Spinal cord (tissue), 9 donors: ENCODE measurements at regions not wholly inside any gene's neighbourhood (a gene's known extent, or its start where the extent isn't known, plus 50 kb on each side); places are given as distances from the start of the nearest gene placed in this dataset.

Source experiments
- DNase-seq, 6 donors: peaks; one replicate each; pipeline versions ENCODE4 v3.0.0 to v3.0.0-alpha.2; 2013 to 2015; ENCODE audit warnings: low spot score in 6 of 6, low read depth in 4 of 6
- H3K27ac ChIP-seq: one replicate; pipeline ENCODE4 v1.5.1; 2013; ENCODE audit warnings: low read depth, low read length, control low read depth
- H3K27me3 ChIP-seq: one replicate; pipeline ENCODE4 v1.6.1; 2013; ENCODE audit warnings: low read length; ENCODE audit not compliant: control insufficient read depth, insufficient read depth
- H3K36me3 ChIP-seq: one replicate; pipeline ENCODE4 v1.6.1; 2013; ENCODE audit warnings: low read length; ENCODE audit not compliant: control insufficient read depth, insufficient read depth
- H3K4me1 ChIP-seq: one replicate; pipeline ENCODE4 v1.6.1; 2013; ENCODE audit warnings: low read length; ENCODE audit not compliant: control insufficient read depth, insufficient read depth
- H3K4me3 ChIP-seq: one replicate; pipeline ENCODE4 v1.5.1; 2013; ENCODE audit warnings: low read depth, low read length, control low read depth
- H3K9me3 ChIP-seq: one replicate; pipeline ENCODE4 v1.6.1; 2013; ENCODE audit warnings: low read length; ENCODE audit not compliant: control insufficient read depth, insufficient read depth
- WGBS: methylation state at CpG from one replicate; pipeline ENCODE4 v1.1.5; 2013; ENCODE audit warnings: missing lambda C conversion rate; ENCODE audit not compliant: insufficient coverage; 5-methylcytosine and 5-hydroxymethylcytosine counted together
- donor health status: healthy.

GRCh38 chr5:108653201-108653600 lies 94.5 kb upstream of the FER start:
- Histone ChIP-seq H3K4me3 (no peak overlapping the region), H3K36me3 (no peaks in the 10 kb centered on the region), H3K27me3 (no peaks in the 10 kb centered on the region), H3K9me3 (no peaks in the 10 kb centered on the region), H3K4me1 (no peaks in the 10 kb centered on the region), H3K27ac (no peak overlapping the region)
- DNase-seq, result no peak
- WGBS, result no CpG with 5 or more reads among the region's 1 CpG

GRCh38 chr5:108650997-108651396 lies 96.7 kb upstream of the FER start:
- Histone ChIP-seq H3K9me3 (peaks cover 4% of the 10 kb centered on the region), H3K36me3 (no peaks in the 10 kb centered on the region), H3K27ac (no peak overlapping the region), H3K4me3 (no peak overlapping the region), H3K27me3 (no peaks in the 10 kb centered on the region), H3K4me1 (no peaks in the 10 kb centered on the region)
- no peak for DNase-seq

DNA sequence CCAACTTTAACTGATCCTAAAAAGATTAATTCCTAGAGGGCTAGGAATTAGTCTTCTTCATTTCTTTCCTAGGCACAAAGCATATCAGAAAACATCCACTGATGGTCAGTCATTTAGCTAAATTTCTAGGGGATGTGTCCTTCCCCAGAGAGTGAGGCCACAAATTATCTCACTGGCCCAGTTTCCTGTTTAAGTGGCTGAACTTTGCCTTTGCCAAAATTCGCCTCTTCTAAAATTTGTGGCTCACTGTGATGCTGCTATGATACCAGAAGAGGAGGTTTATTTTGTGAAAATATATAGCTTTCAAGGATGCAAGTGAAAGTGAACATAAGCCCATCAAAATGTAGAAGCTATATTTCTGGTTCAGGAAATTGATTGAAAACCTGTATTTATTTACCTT lies 98.1 kb upstream of the FER start:
- Histone ChIP-seq H3K36me3 (no peaks in the 10 kb centered on the region), H3K27me3 (no peaks in the 10 kb centered on the region), H3K4me1 (peaks cover 1% of the 10 kb centered on the region), H3K4me3 (no peak overlapping the region), H3K9me3 (peaks cover 4% of the 10 kb centered on the region), H3K27ac (no peak overlapping the region)
- 71% methylated on average over 1 of the region's 1 CpG for WGBS
- no peak for DNase-seq

DNA sequence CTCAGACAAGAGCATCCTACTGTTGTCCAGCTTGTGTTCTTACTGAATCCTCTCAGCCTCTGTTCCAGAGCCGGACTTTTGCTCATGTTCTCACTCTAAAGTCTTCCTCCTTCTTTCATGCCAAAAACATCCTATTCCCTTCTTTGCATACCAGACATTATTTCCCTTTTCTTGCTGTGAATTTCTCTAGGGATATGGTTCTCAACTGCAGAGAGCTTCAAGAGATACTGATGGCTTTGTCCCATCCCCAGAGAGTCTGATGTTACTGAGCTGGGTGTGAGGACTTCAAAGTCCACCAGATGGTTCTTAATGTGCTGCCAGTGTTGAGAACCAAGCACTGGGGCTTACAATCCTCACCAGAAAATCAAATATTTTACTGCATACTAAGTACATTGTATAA lies 98.6 kb upstream of the FER start:
- Histone ChIP-seq H3K27me3 (no peaks in the 10 kb centered on the region), H3K27ac (no peak overlapping the region), H3K4me1 (peaks cover 3% of the 10 kb centered on the region), H3K36me3 (no peaks in the 10 kb centered on the region), H3K4me3 (no peak overlapping the region), H3K9me3 (peaks cover 4% of the 10 kb centered on the region)
- 80% methylated on average over 1 of the region's 1 CpG for WGBS
- no peak for DNase-seq

DNA sequence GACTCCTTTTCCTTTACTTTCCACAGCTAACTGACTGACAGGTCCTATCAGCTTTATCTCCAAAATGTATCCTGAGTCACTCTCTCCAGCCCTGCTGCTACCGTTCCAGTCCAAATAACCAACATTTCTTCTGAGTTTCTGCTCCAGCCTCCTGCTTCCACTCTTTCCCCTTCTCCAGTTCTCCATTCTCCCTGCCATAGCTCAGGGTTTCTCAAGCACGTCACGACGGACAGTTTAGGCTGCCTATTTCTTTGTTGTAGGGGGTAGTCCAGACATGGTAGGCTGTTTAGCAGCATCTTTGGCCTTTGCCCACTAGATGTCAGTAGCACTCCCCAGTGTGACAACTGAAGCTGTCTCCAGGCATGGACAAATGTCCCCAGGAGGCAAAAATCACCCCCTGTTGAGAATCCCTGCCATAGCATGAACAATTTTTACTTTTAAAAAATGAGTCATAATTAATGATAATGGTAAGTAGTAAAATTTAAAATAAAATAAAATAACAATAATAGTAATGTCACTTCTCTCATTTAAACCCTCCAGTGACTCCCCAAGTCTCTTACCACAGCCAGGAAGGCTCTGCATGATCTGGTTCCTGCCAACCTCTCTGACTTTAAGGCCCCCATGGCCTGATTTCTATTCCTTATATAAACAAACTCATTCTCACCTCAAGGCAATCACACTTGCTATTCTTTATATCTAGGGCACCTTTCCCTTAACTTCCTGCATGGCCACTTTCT lies 105.4 kb upstream of the FER start:
- Histone ChIP-seq H3K9me3 (peaks cover 2% of the 10 kb centered on the region), H3K4me1 (peaks cover 3% of the 10 kb centered on the region), H3K4me3 (no peak overlapping the region), H3K36me3 (no peaks in the 10 kb centered on the region), H3K27ac (no peak overlapping the region), H3K27me3 (no peaks in the 10 kb centered on the region)
- peak in 5 of 6 donors; percentile 33 to 85 (median 40) for DNase-seq
- 57% methylated on average over 1 of the region's 4 CpGs for WGBS

- H3K36me3 ChIP-seq, result no peaks in the 10 kb centered on the region
- H3K27me3 ChIP-seq, result no peaks in the 10 kb centered on the region
- H3K27ac ChIP-seq, result no peak overlapping the region
- no peak overlapping the region for H3K4me3 ChIP-seq
- H3K4me1 ChIP-seq, result peaks cover 3% of the 10 kb centered on the region
- no peak for DNase-seq
- H3K9me3 ChIP-seq, result no peaks in the 10 kb centered on the region
- WGBS, result 82% methylated on average over 1 of the region's 1 CpG
Observed at GRCh38 chr5:108641596-108641995, 106.1 kb upstream of the FER start.

- Histone ChIP-seq H3K27ac (no peak overlapping the region), H3K27me3 (no peaks in the 10 kb centered on the region), H3K4me3 (no peak overlapping the region), H3K36me3 (no peaks in the 10 kb centered on the region), H3K9me3 (no peaks in the 10 kb centered on the region), H3K4me1 (no peaks in the 10 kb centered on the region)
- WGBS, result no CpG with 5 or more reads among the region's 3 CpGs
- no peak for DNase-seq
Observed at GRCh38 chr5:108639366-108639765, 108.3 kb upstream of the FER start.

DNA sequence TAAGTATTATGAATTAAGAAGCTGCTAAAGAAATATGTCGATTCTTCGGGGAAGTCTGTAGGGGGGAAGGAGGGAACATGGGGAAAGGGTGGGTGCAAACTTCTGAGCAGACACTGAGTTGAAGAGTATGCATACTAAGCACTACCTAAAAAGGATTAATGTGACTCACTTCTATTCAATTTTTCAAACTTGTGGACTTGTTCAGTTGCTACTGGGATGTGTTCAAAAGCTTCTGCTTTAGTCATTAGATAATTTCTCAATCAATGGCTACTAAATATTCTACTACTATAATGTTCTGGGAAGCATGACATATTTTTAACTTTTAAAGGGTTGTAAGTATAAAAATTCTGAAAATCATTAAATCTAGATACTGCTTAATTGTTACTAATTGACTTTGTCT lies 109.7 kb upstream of the FER start:
- H3K27me3 ChIP-seq, result no peaks in the 10 kb centered on the region
- H3K27ac ChIP-seq, result no peak overlapping the region
- H3K36me3 ChIP-seq, result no peaks in the 10 kb centered on the region
- WGBS, result no CpG with 5 or more reads among the region's 2 CpGs
- DNase-seq, result no peak
- no peak overlapping the region for H3K4me3 ChIP-seq
- H3K9me3 ChIP-seq, result no peaks in the 10 kb centered on the region
- no peaks in the 10 kb centered on the region for H3K4me1 ChIP-seq

DNA sequence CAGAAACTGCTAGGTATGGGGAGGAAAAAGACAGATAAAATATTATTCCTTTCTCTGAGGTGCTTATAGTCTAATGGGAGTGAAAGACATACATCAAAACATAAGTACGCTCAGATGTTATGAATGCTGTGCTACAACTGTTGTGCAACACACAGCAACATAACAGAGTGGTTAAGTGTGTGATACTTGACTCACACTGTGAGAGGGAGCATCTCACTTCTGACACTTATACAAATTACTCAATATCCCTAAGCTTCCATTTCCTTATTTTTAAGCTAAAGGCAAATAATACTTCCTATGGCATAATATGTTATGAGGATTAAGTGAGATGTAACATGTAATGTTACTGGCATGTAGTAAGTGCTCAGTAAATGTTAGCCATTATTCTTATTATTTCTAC lies 110.6 kb upstream of the FER start:
- Histone ChIP-seq H3K36me3 (no peaks in the 10 kb centered on the region), H3K27ac (no peak overlapping the region), H3K9me3 (no peaks in the 10 kb centered on the region), H3K4me3 (no peak overlapping the region), H3K4me1 (no peaks in the 10 kb centered on the region), H3K27me3 (no peaks in the 10 kb centered on the region)
- WGBS, result no CpG with 5 or more reads among the region's 1 CpG
- DNase-seq, result no peak

GRCh38 chr5:108636135-108636853 lies 111.4 kb upstream of the FER start:
- Histone ChIP-seq H3K9me3 (no peaks in the 10 kb centered on the region), H3K27me3 (no peaks in the 10 kb centered on the region), H3K36me3 (no peaks in the 10 kb centered on the region), H3K4me3 (no peak overlapping the region), H3K27ac (no peak overlapping the region), H3K4me1 (no peaks in the 10 kb centered on the region)
- no CpG with 5 or more reads among the region's 3 CpGs for WGBS
- DNase-seq, result no peak
